HEK293 (cell line): ENCODE measurements at regions not wholly inside any gene's neighbourhood (a gene's known extent, or its start where the extent isn't known, plus 50 kb on each side); places are given as distances from the start of the nearest gene placed in this dataset.

Source experiments
- CTCF ChIA-PET: fragments of 350-600 bp; formaldehyde crosslinking; extraction: SDS; loops from one replicate; lab custom pipeline; 2021; ENCODE audit warnings: antibody characterized with exemption; lab: Yijun Ruan, JAX
- POLR2A ChIA-PET: fragments of 300-600 bp; formaldehyde crosslinking; extraction: SDS; loops from one replicate; lab custom pipeline; 2020; ENCODE audit warnings: antibody characterized with exemption, inconsistent platforms; lab: Yijun Ruan, JAX
- H3K27ac ChIP-seq: fragments of 200-500 bp; sonication (Bioruptor generic); 2 replicates; pipeline ENCODE4 v1.5.1; 2014; ENCODE audit warnings: low read depth, low read length, control low read depth, inconsistent platforms; ENCODE audit errors: extremely low read depth
- H3K36me3 ChIP-seq, 2 experiments: fragments of 200-500 bp in 1 of 2; sonication (Bioruptor generic) in 1 of 2; 1 replicate in 1 of 2; 2 replicates in 1 of 2; pipeline ENCODE4 v1.5.1; 2014 to 2017; ENCODE audit warnings: inconsistent platforms in 2 of 2, low read length in 2 of 2; ENCODE audit not compliant: control insufficient read depth in 2 of 2, insufficient read depth in 1 of 2
- H3K4me1 ChIP-seq: fragments of 200-500 bp; sonication (Bioruptor generic); 2 replicates; pipeline ENCODE4 v1.5.1; 2014; ENCODE audit warnings: mild to moderate bottlenecking, low read length, inconsistent platforms; ENCODE audit not compliant: control insufficient read depth, insufficient read depth
- H3K4me3 ChIP-seq: 2 replicates; pipeline ENCODE4 v1.5.1; 2011; ENCODE audit warnings: low read depth, mild to moderate bottlenecking, control low read depth, low read length, moderate library complexity
- H3K9me3 ChIP-seq: fragments of 200-500 bp; sonication (Bioruptor generic); 2 replicates; pipeline ENCODE4 v1.5.1; 2014; ENCODE audit warnings: low read depth, low read length, inconsistent platforms; ENCODE audit not compliant: control insufficient read depth, insufficient read depth
- AEBP2 ChIP-seq: fragments of 450-650 bp; formaldehyde crosslinking; IDR thresholded peaks from 2 replicates; pipeline ENCODE4 v1.5.1; 2016; ENCODE audit warnings: missing biosample characterization, missing genetic modification characterization, borderline replicate concordance
- EGR2 ChIP-seq: fragments of 450-650 bp; formaldehyde crosslinking; IDR thresholded peaks from 2 replicates; pipeline ENCODE4 v1.5.1; 2016; ENCODE audit warnings: low read depth, missing biosample characterization, missing genetic modification characterization
- GFI1B ChIP-seq: fragments of 450-650 bp; formaldehyde crosslinking; IDR thresholded peaks from 2 replicates; pipeline ENCODE4 v1.5.1; 2016; ENCODE audit warnings: missing biosample characterization, missing genetic modification characterization
- GLIS1 ChIP-seq: fragments of 450-650 bp; formaldehyde crosslinking; IDR thresholded peaks from 2 replicates; pipeline ENCODE4 v1.5.1; 2016; ENCODE audit warnings: missing biosample characterization, missing genetic modification characterization
- HOXD13 ChIP-seq: sonication (generic); formaldehyde crosslinking; IDR thresholded peaks from 2 replicates; pipeline ENCODE4 v1.8.0; 2022; ENCODE audit warnings: missing genetic modification reagents, borderline replicate concordance
- IKZF3 ChIP-seq: fragments of 450-650 bp; IDR thresholded peaks from 2 replicates; pipeline ENCODE4 v1.5.0; 2018; ENCODE audit warnings: missing biosample characterization, mild to moderate bottlenecking, missing genetic modification characterization, moderate library complexity
- REST ChIP-seq: fragments of 450-650 bp; formaldehyde crosslinking; IDR thresholded peaks from 2 replicates; pipeline ENCODE4 v1.5.1; 2016; ENCODE audit warnings: missing biosample characterization, missing genetic modification characterization
- WT1 ChIP-seq: fragments of 450-650 bp; formaldehyde crosslinking; IDR thresholded peaks from 2 replicates; pipeline ENCODE4 v1.5.1; 2016; ENCODE audit warnings: missing biosample characterization, missing genetic modification characterization
- ZBTB21 ChIP-seq: fragments of 450-650 bp; formaldehyde crosslinking; IDR thresholded peaks from 2 replicates; pipeline ENCODE4 v1.5.1; 2017; ENCODE audit warnings: missing biosample characterization, missing genetic modification characterization
- ZIC2 ChIP-seq: fragments of 450-650 bp; formaldehyde crosslinking; IDR thresholded peaks from 2 replicates; pipeline ENCODE4 v1.5.1; 2016; ENCODE audit warnings: missing biosample characterization, missing genetic modification characterization
- ZNF169 ChIP-seq: fragments of 450-650 bp; formaldehyde crosslinking; IDR thresholded peaks from 2 replicates; pipeline ENCODE4 v1.5.1; 2016; ENCODE audit warnings: missing biosample characterization, missing genetic modification characterization
- ZNF174 ChIP-seq: fragments of 450-650 bp; formaldehyde crosslinking; IDR thresholded peaks from 2 replicates; pipeline ENCODE4 v1.5.0; 2017; ENCODE audit warnings: missing biosample characterization, mild to moderate bottlenecking, missing genetic modification characterization
- ZNF223 ChIP-seq: fragments of 450-650 bp; formaldehyde crosslinking; IDR thresholded peaks from 2 replicates; pipeline ENCODE4 v1.5.1; 2016; ENCODE audit warnings: missing biosample characterization, missing genetic modification characterization
- ZNF510 ChIP-seq: fragments of 450-650 bp; formaldehyde crosslinking; IDR thresholded peaks from 2 replicates; pipeline ENCODE4 v1.5.1; 2018; ENCODE audit warnings: mild to moderate bottlenecking, missing genetic modification characterization, missing biosample characterization; ENCODE audit not compliant: insufficient replicate concordance
- ZNF514 ChIP-seq: fragments of 450-650 bp; formaldehyde crosslinking; IDR thresholded peaks from 2 replicates; pipeline ENCODE4 v1.5.1; 2016; ENCODE audit warnings: missing biosample characterization, missing genetic modification characterization
- ZNF544 ChIP-seq: fragments of 450-650 bp; formaldehyde crosslinking; IDR thresholded peaks from 2 replicates; pipeline ENCODE4 v1.5.0; 2017; ENCODE audit warnings: missing biosample characterization, missing genetic modification characterization
- ZNF555 ChIP-seq: fragments of 450-650 bp; formaldehyde crosslinking; conservative IDR thresholded peaks from 2 replicates; pipeline ENCODE4 v1.5.1; 2017; ENCODE audit warnings: missing biosample characterization, mild to moderate bottlenecking, missing genetic modification characterization, inconsistent platforms
- ZNF580 ChIP-seq: fragments of 450-650 bp; formaldehyde crosslinking; IDR thresholded peaks from 2 replicates; pipeline ENCODE4 v1.5.1; 2016; ENCODE audit warnings: missing biosample characterization, missing genetic modification characterization
- ZNF596 ChIP-seq: fragments of 450-650 bp; IDR thresholded peaks from 2 replicates; pipeline ENCODE4 v1.5.0; 2018; ENCODE audit warnings: missing biosample characterization, mild to moderate bottlenecking, missing genetic modification characterization, moderate library complexity
- ZNF645 ChIP-seq: fragments of 450-650 bp; formaldehyde crosslinking; IDR thresholded peaks from 2 replicates; pipeline ENCODE4; 2016; ENCODE audit warnings: missing biosample characterization, missing genetic modification characterization
- ZNF692 ChIP-seq: fragments of 450-650 bp; formaldehyde crosslinking; IDR thresholded peaks from 2 replicates; pipeline ENCODE4 v1.5.1; 2016; ENCODE audit warnings: missing biosample characterization, missing genetic modification characterization
- ZNF76 ChIP-seq: fragments of 450-650 bp; formaldehyde crosslinking; IDR thresholded peaks from 2 replicates; pipeline ENCODE4; 2016; ENCODE audit warnings: low read depth, missing biosample characterization, missing genetic modification characterization, borderline replicate concordance
- ZNF776 ChIP-seq: fragments of 450-650 bp; formaldehyde crosslinking; IDR thresholded peaks from 2 replicates; pipeline ENCODE4 v1.5.0; 2017; ENCODE audit warnings: missing biosample characterization, missing genetic modification characterization, borderline replicate concordance
- ZNF785 ChIP-seq: fragments of 450-650 bp; formaldehyde crosslinking; IDR thresholded peaks from 2 replicates; pipeline ENCODE4 v1.5.1; 2016; ENCODE audit warnings: missing biosample characterization, missing genetic modification characterization
- ZSCAN16 ChIP-seq: fragments of 450-650 bp; formaldehyde crosslinking; IDR thresholded peaks from 2 replicates; pipeline ENCODE4 v1.5.1; 2016; ENCODE audit warnings: missing biosample characterization, missing genetic modification characterization

GRCh38 chrX:17298564-17298963 lies 76.4 kb upstream of the NHS start:
- POLR2A ChIA-PET = no interaction called here
- CTCF ChIA-PET = no interaction called here

GRCh38 chrX:17299206-17299605 lies 75.8 kb upstream of the NHS start:
- ChIA-PET CTCF (no interaction called here), POLR2A (no interaction called here)
- TF ChIP-seq ZNF555 (tag by site-specific recombination) (no peak), GFI1B (no peak)
- H3K36me3 ChIP-seq = no peaks in the 10 kb centered on the region
- no peaks in the 10 kb centered on the region for H3K9me3 ChIP-seq
- H3K27ac ChIP-seq = no peak overlapping the region
- no peaks in the 10 kb centered on the region for H3K4me1 ChIP-seq
- no peak overlapping the region for H3K4me3 ChIP-seq

More at GRCh38 chrX:17298564-17298963, 76.4 kb upstream of the NHS start:
- no peaks in the 10 kb centered on the region for H3K4me1 ChIP-seq
- no peaks in the 10 kb centered on the region for H3K9me3 ChIP-seq
- H3K27ac ChIP-seq = no peak overlapping the region
- no peak for TF ChIP-seq WT1
- TF ChIP-seq GLIS1 = no peak
- no peak for TF ChIP-seq ZNF580 (tag by site-specific recombination)
- TF ChIP-seq ZNF776 (tag by site-specific recombination) = no peak
- TF ChIP-seq EGR2 (tag by site-specific recombination) = no peak
- TF ChIP-seq ZNF544 (tag by site-specific recombination) = no peak
- no peak for TF ChIP-seq ZIC2
- no peaks in the 10 kb centered on the region for H3K36me3 ChIP-seq
- H3K4me3 ChIP-seq = no peak overlapping the region

GRCh38 chrX:17323397-17323796 lies 51.6 kb upstream of the NHS start:
- no peak overlapping the region for H3K4me3 ChIP-seq
- POLR2A ChIA-PET = no interaction called here
- no peak overlapping the region for H3K27ac ChIP-seq
- CTCF ChIA-PET = interaction anchor here (0.7 kb wide), 1 partner anchor 267 kb away, joined by 3 read pairs; no protein-coding TSS in a partner anchor
- H3K9me3 ChIP-seq = no peaks in the 10 kb centered on the region; the same call in 1 of the 2 replicates
- H3K36me3 ChIP-seq = no peaks in the 10 kb centered on the region
- H3K4me1 ChIP-seq = no peaks in the 10 kb centered on the region
- TF ChIP-seq ZNF514 (no peak), ZNF596 (tag by site-specific recombination) (no peak), ZNF174 (no peak), AEBP2 (tag by site-specific recombination) (no peak), ZNF692 (tag by site-specific recombination) (no peak), ZBTB21 (tag by site-specific recombination) (no peak), ZNF169 (tag by site-specific recombination) (no peak), REST (no peak), ZNF76 (tag by site-specific recombination) (no peak), IKZF3 (tag by site-specific recombination) (no peak), ZNF785 (tag by site-specific recombination) (no peak), ZNF510 (tag by site-specific recombination) (no peak), ZNF223 (tag by site-specific recombination) (no peak), ZNF645 (tag by site-specific recombination) (no peak), ZSCAN16 (tag by site-specific recombination) (no peak), HOXD13 (no peak)
